HG03575 (cell line): ENCODE measurements at regions not wholly inside any gene's neighbourhood (a gene's known extent, or its start where the extent isn't known, plus 50 kb on each side); places are given as distances from the start of the nearest gene placed in this dataset.

ENCODE experiments used
- ATAC-seq: cut with Tn5 transposase; IDR thresholded peaks from one replicate; pipeline ENCODE4 v1.9.1; 2021; ENCODE audit not compliant: unreplicated experiment, insufficient number of reproducible peaks, low FRiP score; ENCODE audit errors: extremely low read depth

DNA sequence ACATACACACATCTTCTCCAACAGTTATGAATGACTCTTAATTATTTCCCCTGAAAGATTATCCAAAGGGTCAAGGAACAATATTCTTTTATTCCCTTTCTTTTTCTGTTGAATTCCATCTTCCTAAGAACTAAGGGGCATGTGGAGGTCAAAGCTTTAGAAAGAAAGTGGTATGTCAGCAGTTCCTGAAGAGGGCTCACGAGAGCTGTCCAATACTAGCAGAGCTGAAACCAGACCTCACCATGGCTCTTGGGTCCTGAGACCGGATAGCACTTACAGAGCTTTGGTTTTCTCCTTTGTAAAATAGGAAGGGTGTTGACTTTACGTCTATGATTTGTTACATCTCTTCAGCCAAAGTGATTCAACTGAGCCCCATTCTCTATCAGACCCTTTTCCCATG lies 109.8 kb upstream of the FREM2 start:
- ATAC-seq, result no peak

DNA sequence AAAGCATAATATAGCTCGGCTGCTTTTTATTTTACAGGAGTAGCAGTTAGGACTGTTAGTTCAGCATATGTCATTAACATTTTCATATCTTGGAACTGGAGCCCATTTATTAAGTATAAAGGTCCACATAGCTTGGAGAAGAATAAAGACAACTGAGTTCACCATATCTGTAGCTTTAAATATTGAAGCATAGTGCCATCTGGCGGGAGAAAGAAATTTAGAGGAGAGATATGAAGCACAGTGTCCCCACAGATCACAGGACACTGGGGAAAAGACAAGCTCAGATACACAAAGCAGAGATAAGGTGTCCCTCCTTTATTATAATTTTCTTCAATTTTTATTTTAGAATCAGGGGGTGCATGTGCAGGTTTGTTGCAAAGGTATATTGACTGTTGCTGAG lies 104.7 kb upstream of the FREM2 start:
- ATAC-seq, result no peak

DNA sequence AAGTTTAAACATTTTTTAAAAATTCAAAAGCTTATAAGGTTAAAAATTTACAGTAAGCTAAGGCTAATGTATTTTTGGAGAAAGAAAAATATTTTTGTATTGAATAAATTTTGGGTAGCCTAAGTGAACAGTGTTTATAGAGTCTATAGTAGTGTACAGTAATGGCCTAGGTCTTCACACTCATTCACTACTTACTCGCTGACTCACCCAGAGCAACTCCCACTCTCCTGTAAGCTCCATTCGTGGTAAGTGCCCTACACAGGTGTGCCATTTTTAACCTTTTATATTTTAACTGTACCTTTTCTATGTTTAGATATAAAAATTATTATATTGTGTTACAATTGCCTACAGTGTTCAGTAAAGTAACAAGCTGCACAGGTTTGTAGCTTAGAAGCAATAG lies 96.6 kb upstream of the FREM2 start:
- no peak for ATAC-seq

DNA sequence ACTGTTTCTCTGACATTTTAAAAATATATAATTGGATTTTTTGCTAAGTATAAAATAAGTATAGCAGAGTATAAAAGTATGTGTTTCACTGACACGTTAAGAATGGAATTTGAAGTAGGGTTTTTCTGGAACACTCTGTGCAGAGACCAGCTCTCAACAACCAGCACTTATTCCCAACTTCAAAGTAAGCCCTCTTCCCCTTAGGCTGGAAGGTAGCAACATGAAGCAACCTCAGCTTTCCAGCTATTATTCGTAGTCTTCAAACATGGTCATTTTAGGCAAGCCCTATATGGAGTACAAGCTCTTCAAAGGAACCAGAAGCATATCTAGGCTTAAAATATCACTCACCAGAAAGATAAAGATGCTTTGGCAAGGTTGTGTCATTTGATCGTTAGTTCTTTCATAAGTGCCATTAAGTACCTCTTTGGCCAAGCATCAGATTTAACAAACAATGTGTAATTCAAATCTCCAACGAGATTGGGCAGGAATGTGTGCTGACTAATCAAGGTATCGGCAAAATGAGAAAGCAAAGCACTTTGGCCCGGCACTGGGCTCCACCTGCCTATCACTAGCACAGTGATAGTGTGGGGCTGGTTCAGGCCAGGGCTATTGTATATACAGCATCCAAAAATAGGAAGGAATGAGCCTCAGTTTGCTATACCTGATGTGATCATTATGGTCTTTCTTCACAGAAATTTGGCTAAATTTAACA lies 95.9 kb upstream of the FREM2 start:
- no peak for ATAC-seq

DNA sequence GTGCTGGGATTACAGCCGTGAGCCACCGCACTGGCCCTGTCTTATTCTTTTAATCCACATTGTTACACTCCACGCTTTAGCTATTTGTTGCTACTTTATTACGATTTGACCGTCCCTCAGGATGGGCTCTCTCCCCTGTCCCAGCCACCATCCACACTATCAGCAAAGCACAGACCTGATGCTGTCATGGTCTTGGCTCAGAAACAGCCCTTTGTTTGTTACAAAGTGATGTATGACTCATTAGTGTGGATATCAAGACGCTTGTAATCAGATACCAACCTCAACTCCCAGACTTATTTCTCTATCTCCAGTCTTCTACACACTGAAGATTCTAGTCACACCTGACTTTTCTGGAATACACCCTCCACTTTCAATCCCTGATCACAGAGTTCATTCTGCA lies 84.6 kb upstream of the FREM2 start:
- no peak for ATAC-seq

DNA sequence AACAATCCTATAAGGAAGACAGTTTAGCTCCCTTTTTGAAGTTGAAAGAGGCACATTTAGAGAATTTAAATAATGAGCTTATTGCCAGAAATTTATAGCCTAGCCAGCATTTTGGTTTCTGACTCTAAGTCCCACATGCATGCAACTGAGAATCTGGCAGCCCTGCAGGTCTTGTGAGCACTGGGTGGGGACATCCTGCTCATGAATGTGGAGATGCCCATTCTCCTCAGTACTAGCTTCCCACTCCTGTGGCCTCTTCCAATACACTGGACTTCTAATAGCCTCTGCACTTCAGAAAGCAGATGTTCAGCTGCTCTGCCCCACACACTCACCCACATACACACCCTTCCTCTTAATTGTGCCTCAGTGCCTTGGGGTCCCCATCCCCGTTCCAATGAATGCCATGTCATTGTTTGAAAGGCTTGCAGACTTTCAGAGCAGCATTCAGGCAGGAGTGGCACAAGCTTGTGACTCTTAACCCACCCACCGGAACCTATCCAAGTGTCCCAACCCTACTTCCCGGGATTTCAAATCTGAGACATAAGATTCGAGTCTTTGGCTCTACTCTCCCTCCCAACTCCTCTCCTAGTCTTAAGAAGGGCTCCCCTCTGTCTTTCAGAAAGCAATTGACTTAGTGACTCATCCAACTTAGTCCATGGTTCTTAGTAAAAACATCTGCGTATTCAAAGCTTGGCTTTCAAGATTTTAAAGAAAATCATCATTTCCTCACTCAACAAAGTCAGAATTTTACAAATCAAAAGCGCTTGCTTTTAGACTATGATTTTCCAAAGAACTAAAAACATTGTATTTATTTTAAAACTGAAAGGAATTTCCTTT lies 80.0 kb upstream of the FREM2 start:
- ATAC-seq, result no peak

DNA sequence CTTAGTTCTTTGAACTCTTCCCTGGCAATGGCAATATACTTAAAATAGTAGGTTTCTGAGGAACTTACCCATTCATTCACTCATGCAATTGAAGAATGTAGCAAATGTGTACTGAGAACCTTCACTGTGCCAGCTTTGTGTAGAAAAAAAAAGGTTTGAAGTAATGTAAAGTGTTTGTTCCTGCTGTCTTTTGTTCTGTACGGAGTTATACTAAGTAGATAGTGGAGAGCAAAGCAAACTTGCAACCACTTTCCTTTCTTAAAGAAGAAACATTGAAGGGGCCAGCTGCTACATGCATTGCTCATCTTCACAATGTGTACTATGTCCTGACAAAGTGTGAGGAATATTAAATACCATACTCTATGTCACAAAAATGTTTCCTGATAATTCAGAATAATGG lies 68.9 kb upstream of the FREM2 start:
- no peak for ATAC-seq

DNA sequence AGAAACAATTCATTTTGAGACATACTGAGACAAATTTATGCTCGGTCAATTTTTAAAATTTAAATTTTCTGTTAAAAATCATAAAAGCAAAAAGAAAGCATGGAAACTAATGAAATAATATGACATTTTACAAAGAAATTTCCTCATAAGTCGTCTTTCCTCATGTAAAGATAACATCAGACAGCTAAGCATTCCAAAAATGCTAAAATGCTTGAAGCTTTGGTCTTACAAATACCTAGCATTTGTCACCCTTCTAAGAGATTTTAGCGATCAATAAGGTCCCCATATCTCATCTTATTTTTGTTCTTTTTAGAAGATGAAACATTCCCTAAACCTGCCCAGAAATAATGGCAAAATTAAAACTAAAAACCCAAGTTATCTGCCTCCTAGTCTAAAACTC lies 68.5 kb upstream of the FREM2 start:
- ATAC-seq, result no peak

DNA sequence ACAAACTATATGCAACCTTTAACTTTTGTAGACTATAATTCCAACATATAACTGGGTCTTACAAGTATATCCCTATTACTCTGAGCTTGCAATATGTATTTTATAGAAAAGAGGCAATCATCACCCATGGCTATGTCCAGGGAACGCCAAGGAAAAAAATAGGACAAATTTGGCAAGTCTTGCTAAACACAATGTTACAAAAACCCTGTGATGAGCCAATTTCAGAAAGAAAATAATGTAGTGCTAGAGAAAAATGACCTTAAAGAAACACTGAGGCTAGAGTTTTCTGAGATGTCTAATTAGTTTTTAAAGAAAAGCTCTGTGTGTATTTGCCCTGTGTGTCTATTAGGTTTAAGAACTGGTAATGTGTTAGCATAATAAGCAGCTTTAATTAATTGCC lies 68.0 kb upstream of the FREM2 start:
- ATAC-seq, result no peak

DNA sequence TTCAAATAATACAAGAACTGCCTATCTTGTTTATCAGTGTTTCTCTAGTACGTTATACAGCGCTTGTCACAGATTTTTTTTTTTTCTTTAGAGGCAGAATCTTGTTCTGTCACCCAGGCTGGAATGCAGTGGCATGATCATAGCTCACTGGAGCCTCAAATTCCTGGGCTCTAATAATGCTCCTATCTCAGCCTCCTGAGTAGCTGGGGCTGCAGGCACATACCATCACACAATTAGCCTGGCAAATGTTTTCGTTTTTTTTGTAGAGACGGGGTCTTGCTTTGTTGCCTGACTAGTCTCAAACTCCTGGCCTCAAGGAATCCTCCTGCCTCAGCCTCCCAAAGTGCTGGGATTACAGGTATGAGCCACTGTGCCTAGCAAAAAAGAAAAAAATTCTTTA lies 66.0 kb upstream of the FREM2 start:
- ATAC-seq, result no peak

DNA sequence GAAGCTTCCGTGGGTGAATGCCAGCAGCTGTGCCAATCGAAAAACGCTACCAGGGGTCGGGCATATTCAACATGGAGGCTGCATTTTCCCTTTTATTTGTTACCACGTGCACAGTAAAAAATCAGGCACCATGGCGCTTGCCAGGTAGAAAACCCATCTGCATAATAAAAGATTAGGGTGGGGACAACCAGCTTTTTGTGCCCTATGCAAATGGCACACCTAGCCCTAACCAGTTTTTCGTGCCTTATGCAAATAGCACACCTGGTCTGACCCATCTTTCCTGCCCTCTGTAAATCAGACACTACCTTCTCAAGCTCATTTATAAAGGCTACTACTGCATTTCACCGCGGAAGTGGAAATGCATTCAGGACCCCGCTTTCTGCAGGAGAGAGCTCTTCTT lies 62.1 kb upstream of the FREM2 start:
- ATAC-seq, result no peak

DNA sequence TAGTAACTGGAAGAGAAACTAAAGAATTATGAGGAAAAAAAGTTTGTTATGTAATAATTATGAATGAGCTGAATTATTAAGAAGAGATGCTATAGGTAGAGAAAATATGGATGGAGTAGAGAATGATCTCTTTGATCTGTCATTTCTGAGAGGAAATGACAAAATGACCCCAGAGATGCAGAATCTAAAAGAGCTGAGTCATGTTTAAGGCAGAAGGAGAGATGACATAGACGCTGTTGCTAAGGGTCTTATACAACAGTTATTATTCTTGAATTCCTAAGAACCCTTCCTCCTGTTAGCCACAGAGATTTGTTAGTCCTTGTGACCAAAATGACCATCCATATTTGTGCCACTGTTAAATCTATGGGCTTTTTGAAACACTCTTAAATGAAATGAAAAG lies 58.3 kb upstream of the FREM2 start:
- ATAC-seq, result no peak

DNA sequence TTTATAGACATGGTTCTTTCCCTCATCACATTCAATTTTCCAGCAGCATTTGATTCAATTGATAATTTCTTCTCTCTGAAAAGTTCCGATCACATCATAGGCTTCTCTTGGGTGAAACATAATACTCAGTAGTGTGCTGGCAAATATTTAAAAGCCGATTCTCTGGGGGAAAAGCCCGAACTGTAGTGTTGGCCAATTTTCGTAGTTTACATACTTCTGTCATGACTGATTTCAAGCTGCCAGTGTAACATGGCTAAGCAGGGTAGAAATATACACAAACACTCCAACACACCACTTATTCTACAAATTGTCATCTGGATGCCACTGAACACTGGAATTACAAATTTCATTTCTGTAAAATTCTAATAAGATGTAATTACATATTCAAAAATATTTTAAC lies 56.1 kb upstream of the FREM2 start:
- no peak for ATAC-seq

DNA sequence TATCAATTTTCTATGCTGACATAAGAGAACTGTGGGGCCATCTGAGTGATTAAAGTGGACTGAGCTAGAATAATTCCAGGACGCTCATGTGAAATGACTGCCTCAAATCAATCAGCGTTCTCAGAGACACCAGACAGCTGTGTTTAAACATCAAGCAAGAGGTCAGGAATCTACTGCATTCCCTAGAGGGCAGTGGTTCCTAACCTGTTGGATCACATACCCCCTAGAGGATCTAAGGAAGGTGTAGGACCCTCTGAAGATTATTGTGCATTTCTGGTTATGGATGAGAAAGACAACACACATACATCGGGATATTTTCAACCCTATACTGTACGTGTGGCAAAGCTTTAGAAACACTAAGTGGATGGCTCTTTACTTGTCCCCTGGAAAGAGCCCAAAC lies 51.8 kb upstream of the FREM2 start:
- no peak for ATAC-seq

DNA sequence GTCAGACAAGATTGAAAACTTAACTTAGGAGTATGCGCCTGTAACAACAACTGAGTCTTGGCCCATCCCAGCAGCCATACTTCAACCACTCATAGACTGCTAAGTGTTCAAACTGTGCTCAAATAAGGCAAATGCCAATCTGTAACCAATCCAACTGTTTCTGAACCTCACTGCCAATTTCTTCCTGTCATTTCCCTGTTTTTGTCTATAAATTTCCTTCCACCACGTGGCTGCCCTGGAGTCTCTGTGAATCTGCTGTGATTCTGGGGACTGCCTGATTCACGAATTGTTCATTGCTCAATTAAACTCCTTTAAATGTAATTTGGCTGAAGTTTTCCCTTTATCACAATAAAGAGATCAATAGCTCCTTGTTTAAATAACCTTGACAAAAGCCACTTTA lies 50.8 kb upstream of the FREM2 start:
- ATAC-seq, result no peak

DNA sequence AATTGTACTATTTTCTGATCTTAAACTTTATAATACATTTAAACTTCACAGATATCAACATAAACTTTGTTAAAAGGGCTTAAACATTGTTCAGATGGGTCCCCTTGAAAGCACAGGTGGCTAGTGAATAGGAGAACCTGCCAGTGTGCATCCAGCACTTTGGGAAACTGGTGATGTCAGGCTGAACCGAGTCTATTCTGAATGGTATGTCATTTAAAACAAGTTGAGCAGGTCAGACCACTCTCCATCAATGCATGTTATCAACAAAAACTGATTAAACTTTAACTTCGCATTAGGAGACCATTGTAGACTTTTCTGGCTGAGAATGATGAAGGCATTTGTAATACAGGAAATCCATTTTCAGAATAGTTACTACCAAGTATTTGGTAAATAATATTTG lies 50.1 kb upstream of the FREM2 start:
- ATAC-seq, result no peak
